Astrocyte (in vitro differentiated cells and primary cell): ENCODE measurements at regions not wholly inside any gene's neighbourhood (a gene's known extent, or its start where the extent isn't known, plus 50 kb on each side); places are given as distances from the start of the nearest gene placed in this dataset.

Source experiments
- CTCF ChIP-seq: IDR thresholded peaks from 2 replicates; pipeline ENCODE4 v1.5.1; 2011; ENCODE audit warnings: low read depth, mild to moderate bottlenecking, inconsistent platforms, low read length, moderate library complexity; ENCODE audit not compliant: insufficient read depth
- EZH2 ChIP-seq: IDR thresholded peaks from 2 replicates; pipeline ENCODE4 v1.6.1; 2012; ENCODE audit warnings: mild to moderate bottlenecking, low read length, inconsistent platforms; ENCODE audit not compliant: insufficient read depth

- no peak for TF ChIP-seq CTCF
- TF ChIP-seq EZH2, result no peak
These were observed 219.9 kb downstream of the TMX3 start for GRCh38 chr18:68494802-68495581.
